HPDE6-E6E7 (cell line): ENCODE measurements at regions not wholly inside any gene's neighbourhood (a gene's known extent, or its start where the extent isn't known, plus 50 kb on each side); places are given as distances from the start of the nearest gene placed in this dataset.

ENCODE experiments used
- DNase-seq: peaks from one replicate; pipeline ENCODE4 v3.0.0; 2011; ENCODE audit warnings: missing footprints; ENCODE audit errors: extremely low spot score

DNA sequence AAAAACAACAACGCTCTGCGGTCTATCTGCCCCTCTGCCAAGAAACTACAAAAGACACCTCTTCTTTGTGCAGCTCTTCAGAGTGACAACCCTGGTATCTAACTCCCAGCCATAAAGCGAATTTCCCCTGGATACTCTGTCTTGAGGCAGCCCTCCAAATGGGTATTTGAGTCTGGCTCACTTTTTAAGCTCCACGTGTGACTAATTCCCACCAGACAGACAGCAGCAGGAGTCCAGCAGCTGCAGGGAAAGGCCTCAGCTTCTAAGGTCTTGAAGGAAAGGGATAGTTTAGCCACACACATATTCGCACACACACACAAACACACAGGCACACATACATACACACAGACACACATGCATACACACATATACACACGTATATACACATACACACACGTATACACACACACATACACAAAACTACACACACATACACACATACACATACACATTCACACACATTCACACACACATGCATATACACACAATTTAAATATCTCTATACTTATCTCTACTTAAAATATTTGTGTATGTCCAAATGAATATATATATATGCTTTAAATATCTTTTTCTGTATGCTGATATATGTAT is 188.8 kb downstream of the TSHZ3 start:
- no peak for DNase-seq

DNA sequence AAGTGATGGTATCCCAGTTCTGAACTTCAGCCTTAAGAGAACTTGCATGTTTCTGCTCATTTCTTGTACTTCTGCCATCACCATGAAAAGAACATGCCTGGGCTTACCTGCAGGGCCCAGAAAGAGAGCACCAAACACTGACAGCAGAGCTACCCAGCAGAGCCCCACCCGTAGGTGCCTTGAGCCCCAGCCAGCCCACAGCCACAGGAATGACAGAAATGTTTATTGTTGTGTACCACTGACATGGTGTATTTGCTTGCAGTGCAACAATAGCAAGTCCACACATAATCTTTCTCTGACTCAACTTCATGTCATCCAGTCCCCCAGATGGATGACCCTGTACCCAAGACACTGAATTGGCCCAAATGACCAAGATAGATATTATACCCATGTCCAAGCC is 195.2 kb downstream of the TSHZ3 start:
- no peak for DNase-seq

DNA sequence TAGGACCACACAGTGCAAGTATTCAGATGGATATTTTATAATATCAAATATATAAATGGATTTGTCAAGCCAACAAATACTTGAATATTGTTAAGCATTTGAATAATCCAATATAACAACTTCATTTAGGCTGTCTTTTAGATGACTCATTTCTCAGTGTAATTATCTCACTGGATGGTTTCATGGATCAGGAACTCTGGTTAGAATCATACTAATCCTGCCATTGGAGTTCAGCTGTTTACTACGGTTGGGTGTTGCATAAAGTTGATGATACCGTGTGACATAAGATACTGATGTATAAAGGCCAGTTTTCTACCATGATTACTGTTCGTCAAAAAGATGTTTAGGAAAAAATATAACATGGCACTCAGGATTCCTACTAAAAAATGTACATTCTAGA is 196.3 kb downstream of the TSHZ3 start:
- no peak for DNase-seq

DNA sequence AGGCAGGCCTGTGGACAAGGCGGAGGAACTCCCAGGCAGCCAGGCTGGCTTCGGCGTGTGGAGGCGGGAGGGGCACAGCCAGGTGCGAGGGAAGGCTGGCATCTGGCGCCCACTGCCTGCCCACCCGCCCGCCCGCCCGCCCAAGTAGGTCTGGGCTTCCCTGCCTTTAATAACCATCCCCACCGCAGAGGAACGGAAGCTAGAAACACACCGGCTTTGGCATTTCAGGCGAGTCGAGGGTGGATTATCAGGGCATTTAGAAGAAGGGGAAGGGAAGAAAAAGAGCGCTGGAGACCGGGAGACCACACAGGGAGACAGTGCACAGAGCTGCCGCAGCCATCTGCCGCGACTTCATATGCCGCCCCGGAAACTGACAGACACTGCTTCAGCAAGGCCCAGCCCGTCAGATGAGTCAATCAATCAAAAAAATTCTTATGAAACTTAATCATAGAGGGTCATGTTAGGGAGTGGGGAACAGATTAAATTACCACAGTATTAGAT is 199.7 kb downstream of the TSHZ3 start:
- no peak for DNase-seq

DNA sequence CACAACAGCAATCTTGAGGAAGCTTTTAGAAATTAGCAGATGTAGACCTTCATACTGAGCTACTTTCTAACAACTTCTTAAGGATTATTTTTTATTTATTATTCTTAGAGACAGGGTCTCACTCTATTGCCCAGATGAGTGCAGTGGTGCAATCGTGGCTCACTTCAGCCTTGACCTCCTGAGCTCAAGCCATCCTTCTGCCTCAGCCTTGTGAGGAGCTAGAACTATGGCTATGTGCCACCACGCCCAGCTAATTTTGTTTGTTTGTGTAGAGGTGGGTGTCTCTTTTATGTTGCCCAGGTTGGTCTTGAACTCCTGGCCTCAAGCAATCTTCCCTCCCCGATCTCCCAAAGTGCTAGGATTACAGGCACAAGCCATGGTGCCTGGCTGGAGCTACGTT is 200.6 kb downstream of the TSHZ3 start:
- DNase-seq, result no peak

DNA sequence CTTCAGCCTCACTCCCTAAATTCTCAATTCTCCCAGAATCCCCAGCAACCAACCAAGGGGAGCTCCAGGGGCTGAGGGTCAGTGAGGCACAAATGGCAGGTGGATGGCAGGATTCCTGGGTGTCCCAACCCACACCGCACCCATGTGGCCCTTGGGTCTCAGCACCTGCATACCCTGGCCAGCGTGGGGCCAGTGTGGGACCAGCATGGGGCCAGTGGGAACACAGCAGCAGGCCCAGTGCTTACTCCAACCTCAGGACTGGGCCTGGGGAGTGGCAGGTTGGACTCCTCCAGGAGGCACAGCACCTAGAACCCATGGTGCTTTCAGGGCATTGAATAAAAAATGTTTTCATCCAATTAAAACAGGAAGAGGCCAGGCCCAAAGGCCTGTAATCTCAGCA is 202.0 kb downstream of the TSHZ3 start:
- DNase-seq, result no peak

DNA sequence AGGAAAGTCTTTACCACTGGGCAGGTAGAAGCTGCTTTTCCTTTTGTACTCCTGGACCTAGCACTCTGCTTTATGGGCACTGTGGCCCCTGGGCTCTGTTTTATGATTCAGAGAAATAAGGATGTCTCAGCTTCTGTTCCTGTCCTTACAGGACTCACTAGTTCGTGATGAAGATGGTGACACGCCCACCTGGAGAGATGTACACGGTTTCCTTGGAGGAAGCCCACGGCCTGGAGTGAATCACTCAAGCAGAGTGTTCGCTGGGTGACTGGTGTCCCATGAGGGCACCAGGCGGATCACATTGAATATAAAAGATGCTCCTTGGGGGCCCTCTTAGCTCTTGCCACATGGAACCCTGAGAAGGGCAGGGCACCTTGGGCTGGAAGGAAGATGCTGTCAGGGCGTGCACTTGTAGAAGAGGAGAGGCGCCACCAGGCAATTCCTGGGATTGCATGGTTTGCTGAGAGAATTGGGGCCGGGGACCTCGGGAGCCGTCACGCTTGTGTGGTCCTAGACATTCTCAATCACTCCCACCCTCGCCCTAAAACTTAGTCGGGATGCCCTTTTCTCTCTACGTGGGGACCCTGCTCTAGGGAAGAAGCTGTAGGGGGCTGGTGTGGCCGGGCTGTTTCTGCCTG is 202.6 kb downstream of the TSHZ3 start:
- DNase-seq, result no peak

DNA sequence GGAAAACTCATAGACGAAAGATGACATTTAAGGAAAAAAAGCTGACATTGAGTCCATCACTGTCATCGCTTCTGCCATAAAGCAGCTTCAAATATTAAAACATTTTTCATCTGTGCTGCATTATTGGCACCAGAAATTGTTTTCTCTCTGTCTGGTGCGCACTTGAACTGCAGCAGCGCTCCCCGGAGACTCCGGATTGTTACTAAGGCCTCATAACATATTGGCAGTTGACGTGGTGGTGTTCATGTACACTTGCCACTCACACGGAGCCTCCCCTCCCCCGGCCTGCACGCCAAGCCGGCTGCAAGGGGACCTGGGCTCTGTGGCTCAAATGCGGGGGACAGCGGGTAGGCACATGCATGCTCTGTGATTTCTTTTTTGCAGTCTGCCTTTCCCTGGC is 203.2 kb downstream of the TSHZ3 start:
- DNase-seq, result no peak

DNA sequence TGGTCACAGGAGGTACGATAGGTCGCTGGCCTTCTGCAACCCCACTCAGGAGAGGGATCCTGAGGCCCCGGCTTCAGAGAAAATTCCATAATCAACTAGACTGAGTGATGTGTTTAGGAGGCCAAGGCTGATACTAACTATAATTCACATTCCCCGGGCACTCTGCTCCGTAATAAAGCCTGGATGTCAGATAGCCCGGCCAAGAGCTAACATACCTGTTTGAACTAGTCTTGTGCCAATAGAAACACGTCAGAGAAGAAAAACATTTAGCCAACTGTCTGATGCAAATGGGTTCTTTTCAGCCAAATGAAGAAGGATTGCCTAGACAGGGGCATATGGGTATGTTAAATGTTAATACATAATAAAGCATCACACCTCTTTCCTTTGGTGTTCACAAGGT is 204.2 kb downstream of the TSHZ3 start:
- DNase-seq, result no peak

DNA sequence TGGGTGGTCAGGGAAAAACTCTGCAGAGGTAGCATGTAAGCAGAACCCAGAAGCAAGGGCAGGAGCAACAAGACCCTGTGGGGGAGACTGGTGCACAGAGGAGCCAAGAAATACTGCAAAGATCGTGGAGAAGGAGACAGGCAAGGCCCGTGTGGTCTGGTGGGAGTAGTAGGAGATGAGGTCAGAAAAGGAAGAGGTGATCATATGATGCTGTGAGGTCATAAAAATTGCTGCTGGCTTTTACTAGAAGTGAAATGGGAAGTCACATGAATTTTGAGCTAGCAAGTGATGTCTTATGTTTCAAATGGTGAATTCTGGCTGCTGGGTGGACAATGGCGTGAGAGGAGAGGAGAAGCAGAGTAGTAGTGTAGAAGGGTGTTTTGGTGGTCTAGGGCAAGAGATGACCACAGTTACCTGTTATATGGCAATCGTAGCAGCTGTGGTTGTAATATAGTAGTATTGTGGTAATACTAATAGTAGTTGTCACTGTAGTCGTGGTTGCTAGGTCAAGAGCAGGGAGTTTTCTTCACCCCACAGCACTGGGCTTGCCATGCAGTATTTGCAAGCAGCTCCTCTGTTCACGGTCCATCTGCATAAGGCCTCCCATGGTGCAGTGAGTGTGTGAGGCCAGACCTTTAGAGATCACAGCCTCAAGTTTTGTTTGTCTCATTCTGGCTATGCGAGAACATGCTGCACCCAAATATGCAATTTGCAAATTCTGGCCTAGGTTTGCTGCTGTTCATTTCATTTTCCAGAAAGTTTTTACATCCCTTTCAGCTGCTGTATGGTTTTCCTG is 205.0 kb downstream of the TSHZ3 start:
- no peak for DNase-seq

DNA sequence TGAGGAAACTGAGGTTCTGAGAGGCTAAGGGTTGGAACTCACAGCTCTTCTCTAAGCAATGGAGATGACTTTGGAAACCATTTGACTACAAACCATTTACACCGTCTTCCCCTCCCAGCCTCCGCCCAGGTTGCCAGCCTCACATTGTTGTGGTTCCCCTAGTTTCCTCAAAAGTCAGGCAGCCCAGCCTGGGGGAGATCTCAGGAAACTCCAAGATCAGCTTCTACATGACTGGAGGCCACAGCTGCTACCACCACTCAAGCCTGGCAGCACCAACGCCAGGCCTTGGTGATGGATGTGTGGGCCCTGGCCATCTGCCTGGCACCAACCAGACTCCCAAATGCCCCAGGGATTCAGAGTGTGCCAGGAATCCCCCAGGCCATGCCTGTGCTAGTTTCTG is 207.9 kb downstream of the TSHZ3 start:
- DNase-seq, result no peak

DNA sequence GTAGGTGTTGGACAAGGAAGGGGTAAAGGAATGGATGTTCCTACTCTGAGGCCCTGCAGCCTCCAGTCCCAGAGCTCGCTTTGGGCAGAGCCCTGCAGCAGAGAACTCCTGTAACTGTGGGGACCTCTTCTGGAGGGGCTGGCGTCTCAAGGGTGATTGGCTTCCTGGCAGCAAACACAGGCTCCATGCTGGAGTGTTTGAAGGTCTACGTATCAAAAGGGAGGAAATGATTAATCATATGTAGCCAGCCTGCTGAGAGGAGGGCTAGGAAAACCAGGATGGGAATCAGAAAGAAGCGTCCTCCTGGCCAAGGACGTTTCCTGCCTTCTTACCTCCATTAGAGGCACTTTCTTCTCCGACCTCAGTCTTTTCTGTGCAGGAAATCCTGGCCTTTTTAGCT is 208.5 kb downstream of the TSHZ3 start:
- no peak for DNase-seq

DNA sequence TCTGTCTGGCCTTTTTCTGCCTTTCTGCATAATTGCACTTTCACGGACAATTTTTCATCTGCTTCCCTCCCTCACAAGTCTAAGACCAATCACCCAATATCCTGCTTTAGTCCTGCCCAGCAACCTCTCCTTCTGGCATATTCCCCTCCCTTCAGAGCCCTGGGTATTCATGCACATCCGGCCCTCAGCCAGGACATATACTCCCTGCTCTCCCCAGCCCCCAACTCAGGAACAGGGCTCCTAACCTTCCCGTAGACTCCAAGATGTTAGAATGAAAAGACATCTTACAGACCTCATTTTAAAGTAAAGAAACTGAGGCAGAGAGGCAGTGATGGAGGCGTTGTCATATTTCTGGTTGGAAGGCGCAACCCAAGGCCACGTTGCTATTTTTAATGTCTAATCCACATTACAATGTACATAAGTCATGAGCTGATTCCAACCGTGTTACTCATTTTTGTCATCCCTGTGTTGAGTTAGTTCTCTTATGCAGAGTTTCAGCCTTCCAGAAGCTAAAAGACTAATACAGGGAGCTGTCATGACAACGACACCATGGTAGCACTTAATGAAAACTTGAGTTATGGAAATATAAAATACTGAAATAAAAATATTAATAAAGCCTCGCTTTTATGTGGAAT is 209.2 kb downstream of the TSHZ3 start:
- DNase-seq, result no peak

DNA sequence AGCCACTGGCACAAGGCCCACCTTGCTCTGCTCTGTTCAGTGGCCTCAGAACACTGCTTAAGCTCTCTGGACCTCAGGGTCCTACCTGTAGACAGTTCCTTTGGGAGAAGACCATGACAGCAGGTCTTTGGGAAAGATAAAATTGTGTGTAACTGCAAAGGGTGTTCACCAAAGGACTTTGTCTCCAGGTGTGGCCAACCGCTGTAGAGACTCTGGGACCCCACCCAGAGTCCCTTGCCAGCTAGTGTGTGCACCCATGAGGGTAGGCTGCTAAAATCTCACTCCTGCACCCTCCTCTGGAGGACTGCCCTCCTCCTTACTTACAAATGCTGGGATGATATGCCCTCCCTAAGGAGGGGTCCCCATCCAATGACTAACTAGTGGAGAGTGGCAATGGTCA is 211.2 kb downstream of the TSHZ3 start:
- DNase-seq, result no peak

DNA sequence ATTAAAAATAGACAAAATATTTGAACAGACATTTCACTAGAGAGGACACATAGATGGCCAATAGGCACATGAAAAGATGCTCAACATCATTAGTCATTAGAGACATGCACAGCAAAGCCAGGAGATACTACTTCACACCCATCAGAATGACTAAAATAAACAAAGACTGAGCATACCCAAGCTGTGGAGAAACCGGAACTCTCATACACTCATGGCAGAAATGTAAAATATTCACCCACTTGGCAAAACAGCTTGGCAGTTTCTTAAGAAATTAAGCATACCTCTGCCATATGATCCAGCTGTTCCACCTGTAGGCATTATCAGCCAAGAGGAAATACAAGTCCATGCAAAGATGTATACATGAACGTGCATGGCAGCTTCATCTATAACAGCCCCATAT is 213.4 kb downstream of the TSHZ3 start:
- no peak for DNase-seq

DNA sequence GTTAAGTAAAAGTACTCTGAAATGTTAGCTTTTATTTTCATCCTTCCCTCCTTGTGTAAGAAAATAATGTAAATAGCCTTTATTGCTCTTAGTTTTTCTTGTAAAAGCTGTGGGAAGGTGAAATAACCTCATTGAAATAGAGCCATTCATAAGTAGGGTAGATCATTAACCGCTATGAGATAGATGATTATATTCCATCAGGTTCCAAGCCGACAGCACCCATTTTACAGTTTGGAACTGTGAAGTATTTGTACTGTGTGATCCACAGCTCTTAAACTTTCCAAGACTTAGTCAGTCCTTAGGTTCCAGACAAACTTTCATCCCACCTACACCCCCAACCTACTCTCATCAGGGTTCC is 216.5 kb downstream of the TSHZ3 start:
- DNase-seq, result no peak

DNA sequence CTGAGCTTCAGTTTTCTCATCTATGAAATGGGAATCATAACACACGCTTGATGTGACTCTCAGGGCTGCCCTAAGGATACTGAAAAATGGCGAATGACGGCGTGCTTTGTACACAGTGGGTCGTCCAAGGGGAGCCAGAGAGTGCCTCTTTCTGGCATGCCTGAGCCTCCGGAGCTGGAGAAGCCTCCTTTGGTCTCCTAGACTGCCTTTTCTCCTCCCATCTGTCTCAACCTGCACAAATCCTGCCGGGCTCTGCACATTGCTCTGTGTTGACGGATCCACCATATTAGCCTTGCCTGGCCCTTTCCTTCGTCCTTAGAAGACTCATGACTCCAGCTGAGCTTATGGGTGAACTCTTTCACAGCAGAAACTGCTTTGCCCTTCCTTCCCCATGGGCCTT is 220.9 kb downstream of the TSHZ3 start:
- no peak for DNase-seq

DNA sequence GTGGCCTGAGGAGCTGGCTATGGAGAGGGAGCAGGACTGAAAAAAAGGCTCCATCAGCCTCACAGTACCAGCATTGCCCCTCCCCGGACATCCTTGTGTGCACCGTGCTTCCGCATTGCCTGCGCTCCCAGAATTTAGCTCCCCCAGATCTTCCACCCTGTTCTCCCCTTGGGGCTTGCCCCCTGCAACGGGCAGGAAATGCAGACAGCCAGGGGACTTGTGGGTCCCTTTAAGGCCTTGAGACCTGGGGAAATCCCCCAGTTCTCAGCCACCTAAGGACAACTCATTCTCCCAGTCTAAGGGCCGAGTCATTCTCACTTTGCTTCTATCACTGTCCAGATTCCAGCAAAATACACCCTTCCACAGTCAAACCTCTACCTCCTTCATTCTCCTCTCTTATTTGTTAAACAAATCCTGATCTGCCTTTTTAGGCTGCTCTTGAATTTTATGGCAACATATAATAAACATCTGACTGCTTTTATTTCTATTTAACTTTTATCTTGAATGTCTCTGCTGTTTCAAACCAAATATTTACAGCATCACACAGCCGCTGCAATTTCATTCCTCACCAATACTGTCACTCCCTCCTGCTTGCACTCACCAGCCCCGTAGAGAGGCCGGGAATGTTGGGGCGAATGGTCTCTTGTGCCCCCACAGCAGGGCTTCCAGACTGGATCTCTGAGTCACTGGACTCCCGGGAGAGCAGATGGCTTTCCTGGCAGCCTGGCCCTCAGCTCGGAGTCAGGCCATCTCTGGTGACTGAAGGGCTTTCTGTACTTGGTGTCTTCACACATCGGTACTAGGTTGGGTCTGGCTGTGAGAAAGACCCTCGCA is 221.9 kb downstream of the TSHZ3 start:
- DNase-seq, result no peak

DNA sequence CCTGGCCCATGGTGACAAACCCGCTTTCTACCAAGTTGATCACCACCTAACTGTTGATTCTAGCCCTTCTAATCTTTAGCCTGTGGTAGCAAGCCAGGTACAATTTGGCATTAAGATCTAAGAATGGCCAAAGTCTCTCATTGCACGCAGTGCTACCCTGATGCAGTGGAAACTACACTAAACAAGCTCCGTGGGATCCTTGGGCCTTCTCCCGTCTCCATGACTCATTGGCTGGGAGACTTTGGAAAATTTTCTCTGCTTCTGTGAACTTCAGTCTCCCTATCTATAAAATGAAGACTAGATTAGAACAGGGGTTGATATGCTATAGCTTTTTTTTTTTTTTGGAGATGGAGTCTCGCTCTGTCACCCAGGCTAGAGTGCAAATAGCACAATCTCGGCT is 223.0 kb downstream of the TSHZ3 start:
- no peak for DNase-seq

DNA sequence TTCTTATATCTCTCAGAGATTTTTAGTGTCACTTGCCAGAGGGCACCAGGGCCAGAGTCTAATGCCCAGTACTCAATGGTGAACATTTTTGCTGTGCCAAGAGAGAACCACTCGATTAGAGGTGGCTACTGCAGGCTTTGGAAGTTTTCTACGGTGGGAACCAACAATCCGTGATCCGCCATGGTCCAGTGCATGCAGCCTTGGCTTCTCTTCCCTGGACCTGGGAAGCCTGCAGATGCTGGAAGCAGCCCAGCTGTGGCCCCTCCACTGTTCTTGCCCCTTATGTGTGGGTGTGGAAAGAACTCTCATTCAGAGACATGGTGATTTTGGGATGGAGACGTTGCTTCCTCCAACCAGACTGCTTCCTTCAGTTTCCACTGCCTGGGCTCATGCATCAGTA is 224.2 kb downstream of the TSHZ3 start:
- DNase-seq, result no peak

DNA sequence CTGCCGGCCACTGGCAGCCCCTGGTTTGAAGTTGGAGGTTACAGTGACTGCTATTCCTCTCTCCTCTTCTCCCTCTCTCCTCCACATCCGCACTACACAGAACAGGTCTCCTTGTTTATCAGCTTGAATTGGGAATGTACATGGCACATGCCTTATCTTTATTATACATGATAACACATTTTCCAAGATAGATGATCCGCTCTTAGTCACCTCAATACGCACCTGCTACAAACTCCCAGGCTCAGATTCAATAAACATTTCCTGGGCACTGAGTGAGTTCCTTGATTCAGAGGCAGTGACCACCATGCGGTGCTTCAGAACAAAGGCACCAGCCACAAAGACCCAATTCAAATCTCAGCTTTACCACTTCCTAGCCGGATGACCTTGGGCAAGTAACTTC is 227.7 kb downstream of the TSHZ3 start:
- DNase-seq, result no peak

DNA sequence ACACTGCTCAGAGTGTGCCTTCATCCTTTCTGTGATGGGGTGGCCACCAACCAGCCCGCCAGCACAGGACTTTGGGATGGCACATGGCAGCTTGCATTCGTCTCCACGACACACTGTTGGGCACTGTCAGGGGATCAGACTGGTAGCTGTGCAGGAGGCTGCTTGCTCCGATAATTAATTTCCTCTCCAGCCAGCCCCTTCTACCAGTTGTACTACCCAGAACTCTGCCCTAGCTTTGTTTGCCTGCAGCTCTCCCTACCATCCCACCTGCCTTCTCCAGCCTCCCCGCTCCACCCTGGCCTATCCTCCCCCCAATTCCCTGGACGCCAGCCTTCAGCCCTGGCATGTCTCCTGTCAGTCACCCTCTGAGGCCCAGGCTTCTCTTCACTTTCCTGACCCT is 228.3 kb downstream of the TSHZ3 start:
- DNase-seq, result no peak
